Immature natural killer cell (primary cell): ENCODE measurements at regions not wholly inside any gene's neighbourhood (a gene's known extent, or its start where the extent isn't known, plus 50 kb on each side); places are given as distances from the start of the nearest gene placed in this dataset.
"Not testable (repeated sequence)": the region's sequence is repeated elsewhere in the genome, so short reads cannot be mapped to it uniquely, and the experiment has no call there.

ENCODE experiments used
- DNase-seq, 3 donors: peaks; one replicate each; pipeline ENCODE4 v3.0.0; 2022; ENCODE audit warnings: mixed read lengths in 1 of 3
- H3K27ac Mint-ChIP-seq, 6 donors: one replicate each; pipeline ENCODE4 v1.8.0; 2020; ENCODE audit warnings: mixed read lengths in 6 of 6, mild to moderate bottlenecking in 5 of 6, inconsistent platforms in 4 of 6, moderate library complexity in 3 of 6
- H3K27me3 Mint-ChIP-seq, 3 donors: one replicate each; pipeline ENCODE4 v1.8.0; 2020 to 2021; ENCODE audit warnings: low read depth in 3 of 3, mild to moderate bottlenecking in 3 of 3, mixed read lengths in 3 of 3, moderate library complexity in 3 of 3, inconsistent platforms in 1 of 3
- H3K36me3 Mint-ChIP-seq, 3 donors: one replicate each; pipeline ENCODE4 v1.8.0; 2020; ENCODE audit warnings: mixed read lengths in 3 of 3, inconsistent platforms in 2 of 3, mild to moderate bottlenecking in 2 of 3
- H3K4me1 Mint-ChIP-seq, 2 donors: one replicate each; pipeline ENCODE4 v1.8.0; 2020; ENCODE audit warnings: inconsistent platforms in 2 of 2, mild to moderate bottlenecking in 2 of 2, mixed read lengths in 2 of 2, moderate library complexity in 1 of 2
- H3K4me3 Mint-ChIP-seq, 5 donors: one replicate each; pipeline ENCODE4 v1.8.0; 2020; ENCODE audit warnings: mild to moderate bottlenecking in 5 of 5, mixed read lengths in 5 of 5, inconsistent platforms in 3 of 5, moderate library complexity in 3 of 5
- H3K9me3 Mint-ChIP-seq, 6 donors: one replicate each; pipeline ENCODE4 v1.8.0; 2020; ENCODE audit warnings: mild to moderate bottlenecking in 6 of 6, mixed read lengths in 6 of 6, inconsistent platforms in 4 of 6, moderate library complexity in 3 of 6

- H3K27ac Mint-ChIP-seq, H3K36me3 Mint-ChIP-seq, H3K27me3 Mint-ChIP-seq, DNase-seq, H3K9me3 Mint-ChIP-seq, H3K4me3 Mint-ChIP-seq: not testable (repeated sequence)
- peaks cover 18 to 22% of the 10 kb centered on the region in 2 donors for H3K4me1 Mint-ChIP-seq
Measured at GRCh38 chr12:116327992-116328391, 50.5 kb upstream of the MED13L start.

GRCh38 chr12:116331876-116332275 lies 54.4 kb upstream of the MED13L start:
- H3K36me3 Mint-ChIP-seq, result no peaks in the 10 kb centered on the region
- peaks cover 0 to 5% (median 3%) of the 10 kb centered on the region in 3 donors for H3K27me3 Mint-ChIP-seq
- H3K4me3 Mint-ChIP-seq, result no peak overlapping the region
- H3K9me3 Mint-ChIP-seq, result no peaks in the 10 kb centered on the region
- no peak for DNase-seq
- no peaks in the 10 kb centered on the region for H3K4me1 Mint-ChIP-seq
- no peak overlapping the region for H3K27ac Mint-ChIP-seq

GRCh38 chr12:116332705-116333380 lies 55.4 kb upstream of the MED13L start:
- Mint-ChIP-seq H3K9me3 (no peaks in the 10 kb centered on the region), H3K36me3 (no peaks in the 10 kb centered on the region), H3K4me1 (no peaks in the 10 kb centered on the region), H3K27me3 (peaks cover 3 to 5% (median 3%) of the 10 kb centered on the region in 3 donors), H3K4me3 (no peak overlapping the region), H3K27ac (no peak overlapping the region)
- DNase-seq, result no peak

- no peaks in the 10 kb centered on the region for H3K36me3 Mint-ChIP-seq
- no peak for DNase-seq
- no peaks in the 10 kb centered on the region for H3K9me3 Mint-ChIP-seq
- peaks cover 3 to 5% (median 3%) of the 10 kb centered on the region in 3 donors for H3K27me3 Mint-ChIP-seq
- no peak overlapping the region for H3K27ac Mint-ChIP-seq
- H3K4me1 Mint-ChIP-seq, result no peaks in the 10 kb centered on the region
- H3K4me3 Mint-ChIP-seq, result no peak overlapping the region
Measured at GRCh38 chr12:116333402-116333801, 55.9 kb upstream of the MED13L start.

- Mint-ChIP-seq H3K36me3 (no peaks in the 10 kb centered on the region), H3K27ac (no peak overlapping the region), H3K4me3 (no peak overlapping the region), H3K4me1 (no peaks in the 10 kb centered on the region), H3K9me3 (no peaks in the 10 kb centered on the region), H3K27me3 (peaks cover 3 to 6% (median 3%) of the 10 kb centered on the region in 3 donors)
- DNase-seq, result no peak
Measured at GRCh38 chr12:116336542-116337065, 59.1 kb upstream of the MED13L start.

- H3K4me3 Mint-ChIP-seq, result no peak overlapping the region
- H3K4me1 Mint-ChIP-seq, result no peaks in the 10 kb centered on the region
- H3K27ac Mint-ChIP-seq, result no peak overlapping the region
- no peaks in the 10 kb centered on the region for H3K36me3 Mint-ChIP-seq
- DNase-seq, result no peak
- no peaks in the 10 kb centered on the region for H3K9me3 Mint-ChIP-seq
- H3K27me3 Mint-ChIP-seq, result peaks cover 3 to 6% (median 3%) of the 10 kb centered on the region in 3 donors
Measured at GRCh38 chr12:116337312-116337711, 59.8 kb upstream of the MED13L start.

GRCh38 chr12:116338064-116338846 lies 60.8 kb upstream of the MED13L start:
- Mint-ChIP-seq H3K27me3 (peaks cover 3 to 6% (median 3%) of the 10 kb centered on the region in 3 donors), H3K4me3 (no peak overlapping the region), H3K27ac (peak overlapping the region in 1 of 6 donors; percentile 16), H3K36me3 (no peaks in the 10 kb centered on the region), H3K9me3 (no peaks in the 10 kb centered on the region), H3K4me1 (no peaks in the 10 kb centered on the region)
- DNase-seq, result no peak

- Mint-ChIP-seq H3K36me3 (no peaks in the 10 kb centered on the region), H3K27ac (no peak overlapping the region), H3K4me1 (no peaks in the 10 kb centered on the region), H3K4me3 (no peak overlapping the region), H3K27me3 (peaks cover 0 to 3% (median 2%) of the 10 kb centered on the region in 3 donors), H3K9me3 (no peaks in the 10 kb centered on the region)
- no peak for DNase-seq
Measured at GRCh38 chr12:116339062-116339461, 61.6 kb upstream of the MED13L start.

- H3K27ac Mint-ChIP-seq, result no peak overlapping the region
Measured at GRCh38 chr12:116339800-116340371, 62.4 kb upstream of the MED13L start.

GRCh38 chr12:116343331-116343884 lies 65.9 kb upstream of the MED13L start:
- DNase-seq, result no peak
- Mint-ChIP-seq H3K27me3 (peaks cover 0 to 11% (median 1%) of the 10 kb centered on the region in 3 donors), H3K36me3 (no peaks in the 10 kb centered on the region), H3K4me3 (no peak overlapping the region), H3K27ac (no peak overlapping the region), H3K4me1 (no peaks in the 10 kb centered on the region), H3K9me3 (no peaks in the 10 kb centered on the region)

More at GRCh38 chr12:116339800-116340371, 62.4 kb upstream of the MED13L start:
- no peaks in the 10 kb centered on the region for H3K9me3 Mint-ChIP-seq
- no peaks in the 10 kb centered on the region for H3K4me1 Mint-ChIP-seq
- H3K36me3 Mint-ChIP-seq, result no peaks in the 10 kb centered on the region
- no peak for DNase-seq
- no peak overlapping the region for H3K4me3 Mint-ChIP-seq
- peaks cover 0 to 3% (median 1%) of the 10 kb centered on the region in 3 donors for H3K27me3 Mint-ChIP-seq

GRCh38 chr12:116346222-116346621 lies 68.7 kb upstream of the MED13L start:
- Mint-ChIP-seq H3K4me1 (no peaks in the 10 kb centered on the region), H3K4me3 (no peak overlapping the region), H3K9me3 (no peaks in the 10 kb centered on the region), H3K36me3 (no peaks in the 10 kb centered on the region), H3K27ac (no peak overlapping the region), H3K27me3 (peaks cover 0 to 13% (median under 1%) of the 10 kb centered on the region in 3 donors)
- no peak for DNase-seq

GRCh38 chr12:116346741-116347140 lies 69.2 kb upstream of the MED13L start:
- H3K36me3 Mint-ChIP-seq, result no peaks in the 10 kb centered on the region
- H3K27me3 Mint-ChIP-seq, result peaks cover 0 to 13% (median 0%) of the 10 kb centered on the region in 3 donors
- H3K4me1 Mint-ChIP-seq, result no peaks in the 10 kb centered on the region
- H3K4me3 Mint-ChIP-seq, result no peak overlapping the region
- no peaks in the 10 kb centered on the region for H3K9me3 Mint-ChIP-seq
- no peak overlapping the region for H3K27ac Mint-ChIP-seq
- no peak for DNase-seq

GRCh38 chr12:116347265-116347664 lies 69.8 kb upstream of the MED13L start:
- Mint-ChIP-seq H3K9me3 (no peaks in the 10 kb centered on the region), H3K4me3 (no peak overlapping the region), H3K4me1 (no peaks in the 10 kb centered on the region), H3K27ac (no peak overlapping the region), H3K36me3 (no peaks in the 10 kb centered on the region), H3K27me3 (peaks cover 0 to 13% (median 0%) of the 10 kb centered on the region in 3 donors)
- no peak for DNase-seq
